Fibroblast of the aortic adventitia (primary cell): ENCODE measurements at regions not wholly inside any gene's neighbourhood (a gene's known extent, or its start where the extent isn't known, plus 50 kb on each side); places are given as distances from the start of the nearest gene placed in this dataset.
A peak's percentile ranks its signal among the peaks of the same experiment; 100 is the strongest.

ENCODE experiments used
- DNase-seq: peaks from one replicate; pipeline ENCODE4 v3.0.0-alpha.2; 2010; ENCODE audit warnings: low read depth
- H3K4me3 ChIP-seq: 2 replicates; pipeline ENCODE4 v1.5.1; 2011; ENCODE audit warnings: low read depth, mild to moderate bottlenecking, control low read depth, low read length, moderate library complexity
- TF ChIP-seq, protein P1 (sequence below): IDR thresholded peaks from 2 replicates; pipeline ENCODE4 v1.5.1; 2011; ENCODE audit warnings: mild to moderate bottlenecking, low read length, control low read depth, inconsistent platforms; ENCODE audit not compliant: insufficient read depth

DNA sequence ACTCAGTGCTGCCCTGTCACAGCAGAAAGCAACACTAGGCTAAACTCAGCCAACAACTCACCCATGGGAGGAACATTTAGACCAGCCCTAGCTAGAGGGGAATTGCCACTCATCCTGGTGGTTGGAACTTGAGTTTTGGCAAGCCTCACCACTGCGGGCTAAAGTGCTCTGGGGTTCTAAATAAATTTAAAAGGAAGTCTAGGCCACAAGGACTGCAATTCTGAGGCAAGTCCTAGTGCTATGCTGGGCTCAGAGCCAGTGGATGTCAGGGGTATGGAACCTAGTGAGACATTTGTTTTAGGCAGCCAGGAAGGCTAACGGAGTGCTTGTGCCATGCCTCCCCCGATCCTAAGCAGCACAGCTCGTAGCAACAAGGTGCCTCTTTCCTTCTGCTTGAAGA lies 78.0 kb downstream of the RGS13 start:
- H3K4me3 ChIP-seq: no peak overlapping the region
- DNase-seq: peak; percentile 14
- TF ChIP-seq, protein P1, sequence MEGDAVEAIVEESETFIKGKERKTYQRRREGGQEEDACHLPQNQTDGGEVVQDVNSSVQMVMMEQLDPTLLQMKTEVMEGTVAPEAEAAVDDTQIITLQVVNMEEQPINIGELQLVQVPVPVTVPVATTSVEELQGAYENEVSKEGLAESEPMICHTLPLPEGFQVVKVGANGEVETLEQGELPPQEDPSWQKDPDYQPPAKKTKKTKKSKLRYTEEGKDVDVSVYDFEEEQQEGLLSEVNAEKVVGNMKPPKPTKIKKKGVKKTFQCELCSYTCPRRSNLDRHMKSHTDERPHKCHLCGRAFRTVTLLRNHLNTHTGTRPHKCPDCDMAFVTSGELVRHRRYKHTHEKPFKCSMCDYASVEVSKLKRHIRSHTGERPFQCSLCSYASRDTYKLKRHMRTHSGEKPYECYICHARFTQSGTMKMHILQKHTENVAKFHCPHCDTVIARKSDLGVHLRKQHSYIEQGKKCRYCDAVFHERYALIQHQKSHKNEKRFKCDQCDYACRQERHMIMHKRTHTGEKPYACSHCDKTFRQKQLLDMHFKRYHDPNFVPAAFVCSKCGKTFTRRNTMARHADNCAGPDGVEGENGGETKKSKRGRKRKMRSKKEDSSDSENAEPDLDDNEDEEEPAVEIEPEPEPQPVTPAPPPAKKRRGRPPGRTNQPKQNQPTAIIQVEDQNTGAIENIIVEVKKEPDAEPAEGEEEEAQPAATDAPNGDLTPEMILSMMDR: no peak

DNA sequence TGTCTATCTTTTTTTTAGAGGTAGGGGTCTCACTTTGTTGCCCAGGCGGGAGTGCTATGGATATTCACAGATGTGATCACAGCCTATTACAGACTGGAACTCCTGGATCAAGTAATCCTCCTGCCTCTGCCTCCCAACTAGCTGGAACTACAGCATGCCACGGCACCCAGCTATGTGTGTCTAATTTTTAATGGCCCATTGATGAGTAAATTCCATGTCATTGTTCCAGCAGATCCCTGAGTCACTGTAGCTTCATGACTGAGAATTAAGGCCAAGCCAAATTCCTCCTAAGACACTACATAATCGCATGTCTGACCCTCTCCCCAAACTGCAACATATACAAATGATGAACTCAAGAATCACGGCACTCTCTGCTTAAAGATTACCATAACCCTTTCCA lies 84.2 kb upstream of the RGS2 start:
- H3K4me3 ChIP-seq: no peak overlapping the region
- TF ChIP-seq, protein P1: no peak
- DNase-seq: peak; percentile 25

DNA sequence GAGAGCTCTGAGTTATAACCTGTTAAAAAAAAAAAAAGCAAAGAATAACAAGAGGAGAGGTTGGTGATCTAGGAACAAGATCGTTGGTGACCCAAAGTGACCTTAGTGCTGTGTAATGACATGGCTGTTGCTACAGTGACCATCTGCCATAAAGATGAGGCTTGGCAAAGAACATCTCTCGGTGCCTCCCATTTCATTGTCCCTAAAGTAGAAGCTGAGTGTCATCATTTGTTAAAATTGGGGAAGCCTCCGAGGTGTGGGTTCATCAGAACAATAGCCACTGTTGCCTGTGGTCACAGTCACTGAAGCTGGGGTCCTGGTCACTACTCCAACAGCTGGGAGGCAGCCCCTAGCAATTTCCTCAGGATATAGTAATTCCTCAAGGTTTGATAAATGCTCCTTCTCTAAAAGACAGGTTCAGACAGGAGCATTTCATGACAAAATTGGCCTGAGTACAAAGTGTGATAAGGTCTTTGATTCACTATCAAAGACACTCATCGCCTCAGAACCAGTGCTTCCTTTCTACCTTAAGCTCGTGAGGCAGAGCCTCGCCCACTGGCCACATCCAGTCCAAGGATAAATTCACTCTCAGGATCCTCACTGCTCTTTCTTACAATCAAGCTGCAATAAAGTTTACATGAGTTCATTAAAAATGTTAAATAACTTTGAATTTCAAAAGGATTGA lies 81.9 kb upstream of the RGS2 start:
- H3K4me3 ChIP-seq: no peak overlapping the region
- DNase-seq: no peak
- TF ChIP-seq, protein P1: no peak

DNA sequence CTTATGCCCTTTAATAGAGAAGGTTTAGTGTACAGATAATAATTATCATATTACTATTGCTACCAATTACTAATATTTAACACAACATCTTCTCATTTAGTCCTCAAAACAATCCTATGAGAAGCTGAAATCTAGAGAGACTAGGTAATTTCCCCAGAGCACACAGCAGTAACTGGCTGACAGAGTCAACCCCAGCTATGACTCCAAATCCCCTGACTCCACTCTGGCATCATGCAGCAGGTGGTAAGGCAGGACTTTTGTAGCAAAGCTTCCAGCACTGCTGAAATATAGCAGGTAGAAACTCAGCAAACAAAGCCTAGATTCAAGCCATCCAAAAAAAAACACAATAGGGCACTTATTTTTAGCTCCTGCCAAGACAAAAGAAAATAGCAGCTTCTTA lies 79.3 kb upstream of the RGS2 start:
- no peak for DNase-seq
- TF ChIP-seq, protein P1: no peak
- no peak overlapping the region for H3K4me3 ChIP-seq

DNA sequence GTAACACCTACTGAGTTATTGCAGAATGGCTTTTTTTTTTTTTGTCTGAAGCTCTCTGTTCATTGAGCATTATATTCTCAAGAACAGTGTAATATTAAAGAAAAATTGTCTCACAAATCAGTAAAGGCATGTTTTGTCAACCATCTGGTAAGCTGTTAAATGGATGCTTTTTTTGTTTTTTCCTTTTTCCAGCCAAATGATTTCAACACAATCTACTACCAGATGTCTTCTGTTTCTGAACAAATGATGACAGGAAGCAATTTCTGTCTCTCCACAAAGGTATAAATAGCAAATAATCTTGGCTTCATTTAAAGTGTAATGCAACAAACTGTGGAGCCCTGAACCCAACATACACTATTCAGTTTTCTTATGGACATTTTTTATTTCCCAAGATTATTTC lies 78.6 kb upstream of the RGS2 start:
- TF ChIP-seq, protein P1: no peak
- H3K4me3 ChIP-seq: no peak overlapping the region
- peak; percentile 45 for DNase-seq

DNA sequence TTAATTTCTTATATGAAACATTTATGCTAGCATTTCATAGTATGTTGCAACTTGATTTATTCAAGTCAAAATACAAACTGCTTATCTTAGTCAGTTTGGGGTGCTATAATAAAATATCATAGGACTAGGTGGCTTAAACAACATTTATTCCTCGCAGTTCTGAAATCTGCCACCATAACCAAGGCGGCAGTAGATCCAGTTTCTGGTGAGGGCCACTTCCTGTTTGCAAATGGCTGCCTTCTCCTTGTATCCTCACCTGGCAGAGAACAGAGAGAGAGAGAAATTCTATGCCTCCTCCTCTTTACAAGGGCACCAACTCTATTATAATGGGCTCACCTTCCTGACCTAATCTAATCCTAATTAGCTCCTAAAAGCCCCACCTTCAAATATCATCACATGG lies 76.1 kb upstream of the RGS2 start:
- TF ChIP-seq, protein P1: no peak
- no peak overlapping the region for H3K4me3 ChIP-seq
- DNase-seq: no peak
